ENCODE measurements at regions not wholly inside any gene's neighbourhood (a gene's known extent, or its start where the extent isn't known, plus 50 kb on each side); places are given as distances from the start of the nearest gene placed in this dataset.
"Not testable (repeated sequence)": the region's sequence is repeated elsewhere in the genome, so short reads cannot be mapped to it uniquely, and the experiment has no call there.

- no peak for TF ChIP-seq CTCF (IDR thresholded peaks at IDR 0.05; ENCODE audit: low read depth, low read length)
- no peak overlapping the region for H3K27ac ChIP-seq
Observed at GRCh38 chr5:17121776-17122175, 95.7 kb upstream of the BASP1 start.

GRCh38 chr5:17123010-17123409 is 94.4 kb upstream of the BASP1 start:
- Histone ChIP-seq H3K4me1 (ENCODE audit: low read depth) (no peaks in the 10 kb centered on the region), H3K27ac (no peak overlapping the region)

More at GRCh38 chr5:17121776-17122175, 95.7 kb upstream of the BASP1 start:
- Histone ChIP-seq H3K4me3 (no peak overlapping the region), H3K4me1 (ENCODE audit: low read depth) (no peaks in the 10 kb centered on the region), H3K27me3 (no peaks in the 10 kb centered on the region), H3K9me3 (ENCODE audit: low read depth) (no peaks in the 10 kb centered on the region), H3K36me3 (no peaks in the 10 kb centered on the region)
- no peak for DNase-seq (ENCODE audit: low read depth in 1 of 2, low spot score in 1 of 2)

GRCh38 chr5:17123773-17124172 is 93.7 kb upstream of the BASP1 start:
- not testable (repeated sequence) for H3K27ac ChIP-seq; DNase-seq (ENCODE audit: low read depth in 1 of 2, low spot score in 1 of 2); H3K9me3 ChIP-seq (ENCODE audit: low read depth); H3K36me3 ChIP-seq; H3K27me3 ChIP-seq; H3K4me3 ChIP-seq; H3K4me1 ChIP-seq (ENCODE audit: low read depth)

More at GRCh38 chr5:17123010-17123409, 94.4 kb upstream of the BASP1 start:
- peak; percentile 14 to 41 for DNase-seq (ENCODE audit: low read depth in 1 of 2, low spot score in 1 of 2)
- H3K4me3 ChIP-seq = no peak overlapping the region
- no peak for TF ChIP-seq CTCF (IDR thresholded peaks at IDR 0.05; ENCODE audit: low read depth, low read length)
- H3K36me3 ChIP-seq = no peaks in the 10 kb centered on the region
- no peaks in the 10 kb centered on the region for H3K9me3 ChIP-seq (ENCODE audit: low read depth)
- H3K27me3 ChIP-seq = no peaks in the 10 kb centered on the region

- H3K9me3 ChIP-seq (ENCODE audit: low read depth) = no peaks in the 10 kb centered on the region
- peak in 1 of 2 donors; percentile 63 for DNase-seq (ENCODE audit: low read depth in 1 of 2, low spot score in 1 of 2)
- H3K27ac ChIP-seq = no peak overlapping the region
Observed at GRCh38 chr5:17127743-17128231, 89.6 kb upstream of the BASP1 start.

GRCh38 chr5:17129093-17129849 is 88.2 kb upstream of the BASP1 start:
- no peak for DNase-seq (ENCODE audit: low read depth in 1 of 2, low spot score in 1 of 2)
- H3K27ac ChIP-seq = no peak overlapping the region
- no peak for TF ChIP-seq CTCF (IDR thresholded peaks at IDR 0.05; ENCODE audit: low read depth, low read length)
- no peaks in the 10 kb centered on the region for H3K27me3 ChIP-seq
- H3K4me3 ChIP-seq = no peak overlapping the region
- H3K9me3 ChIP-seq (ENCODE audit: low read depth) = no peaks in the 10 kb centered on the region
- H3K36me3 ChIP-seq = no peaks in the 10 kb centered on the region
- no peaks in the 10 kb centered on the region for H3K4me1 ChIP-seq (ENCODE audit: low read depth)

More at GRCh38 chr5:17127743-17128231, 89.6 kb upstream of the BASP1 start:
- Histone ChIP-seq H3K36me3 (no peaks in the 10 kb centered on the region), H3K27me3 (no peaks in the 10 kb centered on the region), H3K4me3 (no peak overlapping the region), H3K4me1 (ENCODE audit: low read depth) (no peaks in the 10 kb centered on the region)
- TF ChIP-seq CTCF (IDR thresholded peaks at IDR 0.05; ENCODE audit: low read depth, low read length) = no peak

GRCh38 chr5:17130302-17130701 is 87.1 kb upstream of the BASP1 start:
- H3K4me3 ChIP-seq; H3K9me3 ChIP-seq (ENCODE audit: low read depth); H3K27me3 ChIP-seq; H3K4me1 ChIP-seq (ENCODE audit: low read depth); H3K27ac ChIP-seq; DNase-seq (ENCODE audit: low read depth in 1 of 2, low spot score in 1 of 2); H3K36me3 ChIP-seq: not testable (repeated sequence)

All from cardiac muscle cell (in vitro differentiated cells and primary cell).